ENCODE measurements at regions not wholly inside any gene's neighbourhood (a gene's known extent, or its start where the extent isn't known, plus 50 kb on each side); places are given as distances from the start of the nearest gene placed in this dataset.
"Not testable (repeated sequence)": the region's sequence is repeated elsewhere in the genome, so short reads cannot be mapped to it uniquely, and the experiment has no call there.

- FAIRE-seq = no peak
- TF ChIP-seq SPI1 (IDR thresholded peaks at IDR 0.05; ENCODE audit: low read depth, low read length) = no peak
Measured at GRCh38 chrX:102845020-102845419, 92.1 kb upstream of the RAB40AL start.

DNA sequence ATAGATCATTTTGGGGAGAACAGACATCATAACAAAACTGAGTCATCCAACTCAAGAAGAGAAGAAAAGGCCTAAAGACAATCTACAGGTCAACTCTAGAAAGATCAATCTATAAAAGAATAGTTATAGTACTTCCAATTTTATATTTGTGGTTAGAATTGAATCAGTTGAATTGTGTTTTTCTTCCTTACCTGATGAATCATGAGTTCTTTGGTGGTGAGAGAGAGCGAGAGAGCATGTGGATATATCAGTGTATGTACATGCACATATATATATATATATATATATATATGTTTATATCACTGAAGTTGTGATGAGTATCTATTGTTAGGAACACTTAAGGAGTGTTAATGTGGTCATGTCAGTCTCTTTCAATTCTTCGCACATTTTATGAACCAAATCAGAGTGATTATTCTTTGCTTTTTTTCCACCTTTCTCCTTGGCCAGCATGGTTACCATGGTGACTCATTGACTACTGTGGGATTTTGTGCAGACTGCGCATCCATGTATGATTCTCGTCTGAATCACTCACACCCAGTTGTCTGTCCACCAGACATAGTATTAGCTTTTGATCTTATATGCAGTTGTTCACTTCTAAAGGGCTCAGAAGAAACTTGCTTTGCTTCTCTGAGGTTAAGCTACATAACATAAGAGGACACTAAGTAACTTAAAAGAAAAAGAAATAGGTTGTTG lies 90.4 kb upstream of the RAB40AL start:
- DNase-seq (ENCODE audit: insufficient read length, low spot score) = no peak
- TF ChIP-seq TAF1 (IDR thresholded peaks at IDR 0.05; ENCODE audit: low read depth, low read length) (no peak), SPI1 (IDR thresholded peaks at IDR 0.05; ENCODE audit: low read depth, low read length) (no peak), PAX5 (IDR thresholded peaks at IDR 0.05; ENCODE audit: insufficient read depth, low read length, severe bottlenecking) (no peak), POLR2AphosphoS5 (IDR thresholded peaks at IDR 0.05; ENCODE audit: low read depth, low read length) (no peak), POLR2A (IDR thresholded peaks at IDR 0.05; ENCODE audit: low read depth, low read length) (no peak), POU2F2 (IDR thresholded peaks at IDR 0.05; ENCODE audit: low read depth, low read length) (no peak)
- FAIRE-seq = no peak

More at GRCh38 chrX:102845020-102845419, 92.1 kb upstream of the RAB40AL start:
- DNase-seq (ENCODE audit: insufficient read length, low spot score) = no peak

GRCh38 chrX:102847362-102847761 lies 89.7 kb upstream of the RAB40AL start:
- TF ChIP-seq TAF1 (IDR thresholded peaks at IDR 0.05; ENCODE audit: low read depth, low read length) (no peak), POU2F2 (IDR thresholded peaks at IDR 0.05; ENCODE audit: low read depth, low read length) (no peak), SPI1 (IDR thresholded peaks at IDR 0.05; ENCODE audit: low read depth, low read length) (no peak), PAX5 (IDR thresholded peaks at IDR 0.05; ENCODE audit: insufficient read depth, low read length, severe bottlenecking) (no peak), POLR2A (IDR thresholded peaks at IDR 0.05; ENCODE audit: low read depth, low read length) (no peak), POLR2AphosphoS5 (IDR thresholded peaks at IDR 0.05; ENCODE audit: low read depth, low read length) (no peak)
- no peak for DNase-seq (ENCODE audit: insufficient read length, low spot score)
- no peak for FAIRE-seq

GRCh38 chrX:102849396-102849795 lies 87.7 kb upstream of the RAB40AL start:
- FAIRE-seq (no peak), DNase-seq (ENCODE audit: insufficient read length, low spot score) (no peak)
- TF ChIP-seq POLR2A (IDR thresholded peaks at IDR 0.05; ENCODE audit: low read depth, low read length) = no peak
- no peak for TF ChIP-seq POU2F2 (IDR thresholded peaks at IDR 0.05; ENCODE audit: low read depth, low read length)
- TF ChIP-seq POLR2AphosphoS5 (IDR thresholded peaks at IDR 0.05; ENCODE audit: low read depth, low read length) = no peak
- TF ChIP-seq SPI1 (IDR thresholded peaks at IDR 0.05; ENCODE audit: low read depth, low read length) = no peak
- no peak for TF ChIP-seq PAX5 (IDR thresholded peaks at IDR 0.05; ENCODE audit: insufficient read depth, low read length, severe bottlenecking)
- TF ChIP-seq TAF1 (IDR thresholded peaks at IDR 0.05; ENCODE audit: low read depth, low read length) = no peak

GRCh38 chrX:102858826-102859549 lies 78.1 kb upstream of the RAB40AL start:
- FAIRE-seq; DNase-seq (ENCODE audit: insufficient read length, low spot score): not testable (repeated sequence)

- no peak for FAIRE-seq
- TF ChIP-seq PAX5 (IDR thresholded peaks at IDR 0.05; ENCODE audit: insufficient read depth, low read length, severe bottlenecking) (no peak), POLR2A (IDR thresholded peaks at IDR 0.05; ENCODE audit: low read depth, low read length) (no peak), POLR2AphosphoS5 (IDR thresholded peaks at IDR 0.05; ENCODE audit: low read depth, low read length) (no peak)
- DNase-seq (ENCODE audit: insufficient read length, low spot score) = no peak
Measured at GRCh38 chrX:102859550-102859871, 77.6 kb upstream of the RAB40AL start.

DNA sequence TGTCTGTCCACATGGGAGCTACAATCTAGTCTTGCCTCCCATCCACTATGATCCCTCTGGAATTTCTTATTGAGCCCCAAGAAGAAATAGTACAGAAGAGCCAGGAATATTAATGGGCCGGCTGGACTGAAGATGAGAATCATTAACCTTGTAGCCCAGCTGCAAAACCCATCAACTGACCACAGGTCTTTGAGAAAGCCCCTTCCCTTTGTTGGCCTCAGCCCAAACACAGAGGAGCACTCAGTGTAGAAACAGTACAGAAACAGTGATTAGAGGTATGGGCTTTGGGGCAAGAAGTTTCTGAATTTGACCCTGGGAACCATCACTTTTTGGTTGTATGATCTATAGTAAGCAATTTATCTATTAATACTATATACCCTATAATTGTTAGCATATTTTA lies 76.8 kb upstream of the RAB40AL start:
- TF ChIP-seq TAF1 (IDR thresholded peaks at IDR 0.05; ENCODE audit: low read depth, low read length) (no peak), POLR2AphosphoS5 (IDR thresholded peaks at IDR 0.05; ENCODE audit: low read depth, low read length) (no peak), PAX5 (IDR thresholded peaks at IDR 0.05; ENCODE audit: insufficient read depth, low read length, severe bottlenecking) (no peak), POU2F2 (IDR thresholded peaks at IDR 0.05; ENCODE audit: low read depth, low read length) (no peak), POLR2A (IDR thresholded peaks at IDR 0.05; ENCODE audit: low read depth, low read length) (no peak), SPI1 (IDR thresholded peaks at IDR 0.05; ENCODE audit: low read depth, low read length) (no peak)
- FAIRE-seq = no peak
- DNase-seq (ENCODE audit: insufficient read length, low spot score) = no peak

GRCh38 chrX:102863735-102864134 lies 73.3 kb upstream of the RAB40AL start:
- FAIRE-seq = peak; percentile 88
- TF ChIP-seq TAF1 (IDR thresholded peaks at IDR 0.05; ENCODE audit: low read depth, low read length) = no peak
- TF ChIP-seq POLR2A (IDR thresholded peaks at IDR 0.05; ENCODE audit: low read depth, low read length) = no peak
- TF ChIP-seq SPI1 (IDR thresholded peaks at IDR 0.05; ENCODE audit: low read depth, low read length) = no peak
- TF ChIP-seq PAX5 (IDR thresholded peaks at IDR 0.05; ENCODE audit: insufficient read depth, low read length, severe bottlenecking) = no peak
- no peak for TF ChIP-seq POU2F2 (IDR thresholded peaks at IDR 0.05; ENCODE audit: low read depth, low read length)
- TF ChIP-seq POLR2AphosphoS5 (IDR thresholded peaks at IDR 0.05; ENCODE audit: low read depth, low read length) = no peak
- DNase-seq (ENCODE audit: insufficient read length, low spot score) = peak; percentile 14

DNA sequence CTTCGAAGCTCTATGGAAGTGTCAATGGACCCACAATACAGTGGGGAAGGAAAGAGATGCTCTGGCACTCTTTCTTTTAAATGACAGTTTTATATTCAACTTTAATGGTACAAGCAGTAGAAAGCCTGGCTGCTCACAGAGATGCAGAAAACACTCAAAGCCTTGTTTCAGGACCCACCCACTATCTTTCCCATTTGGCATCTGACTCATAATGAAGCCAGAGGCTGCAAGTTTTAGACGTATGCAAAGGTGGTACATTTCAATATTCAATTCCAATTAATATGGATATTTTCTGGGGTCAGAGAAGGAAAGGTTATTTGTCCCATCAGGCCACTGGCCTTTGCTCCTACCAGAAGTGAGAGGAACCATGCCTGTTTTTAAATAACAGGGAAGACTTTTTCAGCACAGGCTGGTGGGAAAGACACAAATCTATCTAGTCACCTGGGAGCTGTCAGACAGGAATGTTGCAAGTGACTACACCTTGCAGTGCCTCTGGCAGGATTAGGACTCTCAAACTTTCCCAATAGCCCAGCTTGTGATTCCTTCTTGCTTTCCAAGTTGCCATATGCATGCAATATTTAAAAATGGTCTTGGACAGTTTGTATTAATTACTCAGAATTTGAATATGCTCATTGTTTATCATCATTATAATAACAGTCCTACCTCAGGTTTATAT lies 70.0 kb upstream of the RAB40AL start:
- no peak for FAIRE-seq
- DNase-seq (ENCODE audit: insufficient read length, low spot score) = no peak
- no peak for TF ChIP-seq POU2F2 (IDR thresholded peaks at IDR 0.05; ENCODE audit: low read depth, low read length)
- TF ChIP-seq SPI1 (IDR thresholded peaks at IDR 0.05; ENCODE audit: low read depth, low read length) = no peak
- no peak for TF ChIP-seq POLR2AphosphoS5 (IDR thresholded peaks at IDR 0.05; ENCODE audit: low read depth, low read length)
- no peak for TF ChIP-seq POLR2A (IDR thresholded peaks at IDR 0.05; ENCODE audit: low read depth, low read length)
- TF ChIP-seq PAX5 (IDR thresholded peaks at IDR 0.05; ENCODE audit: insufficient read depth, low read length, severe bottlenecking) = no peak
- no peak for TF ChIP-seq TAF1 (IDR thresholded peaks at IDR 0.05; ENCODE audit: low read depth, low read length)

GRCh38 chrX:102883491-102883890 lies 53.6 kb upstream of the RAB40AL start:
- no peak for FAIRE-seq

More at GRCh38 chrX:102883491-102883890, 53.6 kb upstream of the RAB40AL start:
- TF ChIP-seq PAX5 (IDR thresholded peaks at IDR 0.05; ENCODE audit: insufficient read depth, low read length, severe bottlenecking) (no peak), SPI1 (IDR thresholded peaks at IDR 0.05; ENCODE audit: low read depth, low read length) (no peak), POLR2AphosphoS5 (IDR thresholded peaks at IDR 0.05; ENCODE audit: low read depth, low read length) (no peak), TAF1 (IDR thresholded peaks at IDR 0.05; ENCODE audit: low read depth, low read length) (no peak), POU2F2 (IDR thresholded peaks at IDR 0.05; ENCODE audit: low read depth, low read length) (no peak), POLR2A (IDR thresholded peaks at IDR 0.05; ENCODE audit: low read depth, low read length) (no peak)
- no peak for DNase-seq (ENCODE audit: insufficient read length, low spot score)
